ENCODE measurements at regions not wholly inside any gene's neighbourhood (a gene's known extent, or its start where the extent isn't known, plus 50 kb on each side); places are given as distances from the start of the nearest gene placed in this dataset.

- no peak for TF ChIP-seq POLR2AphosphoS5 (IDR thresholded peaks at IDR 0.05; ENCODE audit: insufficient read depth in 1 of 2, low read depth in 1 of 2)
- no peak for TF ChIP-seq CTCF (IDR thresholded peaks at IDR 0.05)
- no peak for TF ChIP-seq POLR2A (IDR thresholded peaks at IDR 0.05)
- DNase-seq (ENCODE audit: extremely low spot score in 2 of 2) = peak; percentile 71 to 74
- no peak overlapping the region for H3K27ac ChIP-seq
- intact Hi-C loops (cut with DNase I) = no loop called here
- peaks cover 8% of the 10 kb centered on the region for H3K4me1 ChIP-seq
- no peaks in the 10 kb centered on the region for H3K9me3 ChIP-seq
- no peaks in the 10 kb centered on the region for H3K27me3 ChIP-seq
- no peak overlapping the region for H3K4me3 ChIP-seq
- no peaks in the 10 kb centered on the region for H3K36me3 ChIP-seq
Observed at GRCh38 chr6:110036408-110037302, 58.5 kb downstream of the GPR6 start.

GRCh38 chr6:110037726-110038295, 59.7 kb downstream of the GPR6 start:
- no peak overlapping the region for H3K4me3 ChIP-seq
- TF ChIP-seq CTCF (IDR thresholded peaks at IDR 0.05) (no peak), POLR2A (IDR thresholded peaks at IDR 0.05) (no peak), POLR2AphosphoS5 (IDR thresholded peaks at IDR 0.05; ENCODE audit: insufficient read depth in 1 of 2, low read depth in 1 of 2) (no peak)
- H3K36me3 ChIP-seq = no peaks in the 10 kb centered on the region
- H3K4me1 ChIP-seq = peaks cover 12% of the 10 kb centered on the region
- no peak overlapping the region for H3K27ac ChIP-seq
- intact Hi-C loops (cut with DNase I) = no loop called here
- H3K9me3 ChIP-seq = no peaks in the 10 kb centered on the region
- DNase-seq (ENCODE audit: extremely low spot score in 2 of 2) = no peak
- H3K27me3 ChIP-seq = no peaks in the 10 kb centered on the region

- intact Hi-C loops (cut with DNase I) = no loop called here
- H3K36me3 ChIP-seq = no peaks in the 10 kb centered on the region
- peaks cover 12% of the 10 kb centered on the region for H3K4me1 ChIP-seq
- peak in 1 of 2 donors; percentile 92 for DNase-seq (ENCODE audit: extremely low spot score in 2 of 2)
- no peaks in the 10 kb centered on the region for H3K9me3 ChIP-seq
- no peak for TF ChIP-seq POLR2A (IDR thresholded peaks at IDR 0.05)
- peak in 1 of 2 donors; percentile 34 for TF ChIP-seq POLR2AphosphoS5 (IDR thresholded peaks at IDR 0.05; ENCODE audit: insufficient read depth in 1 of 2, low read depth in 1 of 2)
- TF ChIP-seq CTCF (IDR thresholded peaks at IDR 0.05) = peak; percentile 65 to 92 (median 86)
- peak overlapping the region; percentile 1 to 22 for H3K4me3 ChIP-seq
- no peaks in the 10 kb centered on the region for H3K27me3 ChIP-seq
- no peak overlapping the region for H3K27ac ChIP-seq
Observed at GRCh38 chr6:110039364-110039980, 61.4 kb downstream of the GPR6 start.

GRCh38 chr6:110039981-110040383, 61.9 kb downstream of the GPR6 start:
- intact Hi-C loops (cut with DNase I) = loop anchor here (1.0 to 10.0 kb wide), 2 partner anchors 337 to 355 kb away; no protein-coding TSS in a partner anchor
- Histone ChIP-seq H3K9me3 (no peaks in the 10 kb centered on the region), H3K4me1 (peaks cover 12% of the 10 kb centered on the region), H3K27me3 (no peaks in the 10 kb centered on the region), H3K36me3 (no peaks in the 10 kb centered on the region), H3K4me3 (peak overlapping the region; percentile 1 to 22), H3K27ac (no peak overlapping the region)
- peak; percentile 49 to 85 for DNase-seq (ENCODE audit: extremely low spot score in 2 of 2)
- TF ChIP-seq CTCF (IDR thresholded peaks at IDR 0.05) (peak in 1 of 3 experiments; percentile 19), POLR2A (IDR thresholded peaks at IDR 0.05) (no peak)

Data from vagina (tissue), 2 donors.